ENCODE measurements at regions not wholly inside any gene's neighbourhood (a gene's known extent, or its start where the extent isn't known, plus 50 kb on each side); places are given as distances from the start of the nearest gene placed in this dataset.

DNA sequence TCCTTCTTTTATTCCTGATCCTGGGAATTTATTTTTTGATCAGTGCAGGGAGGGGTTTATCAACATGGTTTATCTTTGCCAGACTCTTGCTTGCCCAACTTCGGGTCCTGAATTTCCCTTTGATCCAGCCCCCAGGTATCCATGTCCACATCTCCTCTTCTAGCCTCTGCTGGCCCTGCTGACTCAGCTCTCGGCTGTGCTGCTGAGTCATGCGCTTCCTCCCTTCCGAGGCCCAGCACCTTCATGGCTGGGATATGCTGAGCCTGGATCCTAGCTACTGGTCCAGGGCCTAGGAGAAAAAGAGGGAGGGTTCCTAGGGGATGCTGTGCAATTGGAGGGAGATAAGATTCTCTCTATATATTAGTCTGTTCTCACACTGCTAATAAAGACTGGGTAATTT is 380.7 kb upstream of the SHH start:
- Histone ChIP-seq H3K27ac (ENCODE audit: low read depth in 1 of 3, low read length in 2 of 3) (no peak overlapping the region), H3K36me3 (ENCODE audit: control insufficient read depth in 3 of 3, insufficient read depth in 2 of 3, low read depth in 1 of 3, low read length in 3 of 3) (no peaks in the 10 kb centered on the region), H3K4me1 (ENCODE audit: control insufficient read depth in 3 of 3, insufficient read depth in 2 of 3, low read depth in 1 of 3, low read length in 2 of 3) (no peaks in the 10 kb centered on the region), H3K9me3 (ENCODE audit: control insufficient read depth in 2 of 2, insufficient read depth in 1 of 2, low read depth in 1 of 2, low read length in 1 of 2) (no peaks in the 10 kb centered on the region), H3K27me3 (ENCODE audit: control insufficient read depth in 3 of 3, insufficient read depth in 3 of 3, low read length in 3 of 3) (no peaks in the 10 kb centered on the region), H3K4me3 (ENCODE audit: low read depth in 1 of 3, low read length in 3 of 3) (no peak overlapping the region)
- DNase-seq: no peak
- 65 to 70% (median 66%) methylated on average over 4 of the region's 4 CpGs for WGBS, 3 donors
- FAIRE-seq: no peak

DNA sequence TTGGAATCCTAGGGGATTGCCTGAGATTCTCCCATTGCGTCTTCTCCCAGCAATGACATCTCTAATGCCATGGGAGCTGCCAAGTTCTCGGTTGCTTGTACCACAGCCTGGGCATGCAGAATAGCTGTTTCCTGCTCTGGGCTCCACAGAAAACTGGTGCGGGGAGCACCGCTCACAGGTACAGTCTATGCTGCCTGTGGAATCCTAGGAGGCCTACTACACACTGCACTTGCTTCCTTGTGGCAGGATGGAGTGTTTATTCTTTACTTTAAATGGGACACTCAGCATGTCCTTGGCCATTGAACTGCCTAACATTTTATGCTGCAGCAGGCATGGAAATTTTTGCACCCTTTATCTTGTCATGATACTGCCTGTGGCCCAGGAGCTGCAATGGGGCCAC is 378.8 kb upstream of the SHH start:
- Histone ChIP-seq H3K36me3 (ENCODE audit: control insufficient read depth in 3 of 3, insufficient read depth in 2 of 3, low read depth in 1 of 3, low read length in 3 of 3) (no peaks in the 10 kb centered on the region), H3K4me3 (ENCODE audit: low read depth in 1 of 3, low read length in 3 of 3) (no peak overlapping the region), H3K27me3 (ENCODE audit: control insufficient read depth in 3 of 3, insufficient read depth in 3 of 3, low read length in 3 of 3) (no peaks in the 10 kb centered on the region), H3K4me1 (ENCODE audit: control insufficient read depth in 3 of 3, insufficient read depth in 2 of 3, low read depth in 1 of 3, low read length in 2 of 3) (no peaks in the 10 kb centered on the region), H3K9me3 (ENCODE audit: control insufficient read depth in 2 of 2, insufficient read depth in 1 of 2, low read depth in 1 of 2, low read length in 1 of 2) (peaks cover 0 to 8% of the 10 kb centered on the region in 2 donors), H3K27ac (ENCODE audit: low read depth in 1 of 3, low read length in 2 of 3) (no peak overlapping the region)
- FAIRE-seq: no peak
- no peak for DNase-seq
- 91 to 96% (median 93%) methylated on average over 4 of the region's 4 CpGs for WGBS, 3 donors

GRCh38 chr7:156185076-156185475 is 372.8 kb upstream of the SHH start:
- H3K4me1 ChIP-seq (ENCODE audit: control insufficient read depth in 3 of 3, insufficient read depth in 2 of 3, low read depth in 1 of 3, low read length in 2 of 3): no peaks in the 10 kb centered on the region
- peaks cover 0 to 13% of the 10 kb centered on the region in 2 donors for H3K9me3 ChIP-seq (ENCODE audit: control insufficient read depth in 2 of 2, insufficient read depth in 1 of 2, low read depth in 1 of 2, low read length in 1 of 2)
- WGBS, 3 donors: 93 to 96% (median 94%) methylated on average over 2 of the region's 2 CpGs
- no peak overlapping the region for H3K4me3 ChIP-seq (ENCODE audit: low read depth in 1 of 3, low read length in 3 of 3)
- H3K27me3 ChIP-seq (ENCODE audit: control insufficient read depth in 3 of 3, insufficient read depth in 3 of 3, low read length in 3 of 3): no peaks in the 10 kb centered on the region
- FAIRE-seq (no peak), DNase-seq (no peak)
- H3K36me3 ChIP-seq (ENCODE audit: control insufficient read depth in 3 of 3, insufficient read depth in 2 of 3, low read depth in 1 of 3, low read length in 3 of 3): no peaks in the 10 kb centered on the region
- no peak overlapping the region for H3K27ac ChIP-seq (ENCODE audit: low read depth in 1 of 3, low read length in 2 of 3)

DNA sequence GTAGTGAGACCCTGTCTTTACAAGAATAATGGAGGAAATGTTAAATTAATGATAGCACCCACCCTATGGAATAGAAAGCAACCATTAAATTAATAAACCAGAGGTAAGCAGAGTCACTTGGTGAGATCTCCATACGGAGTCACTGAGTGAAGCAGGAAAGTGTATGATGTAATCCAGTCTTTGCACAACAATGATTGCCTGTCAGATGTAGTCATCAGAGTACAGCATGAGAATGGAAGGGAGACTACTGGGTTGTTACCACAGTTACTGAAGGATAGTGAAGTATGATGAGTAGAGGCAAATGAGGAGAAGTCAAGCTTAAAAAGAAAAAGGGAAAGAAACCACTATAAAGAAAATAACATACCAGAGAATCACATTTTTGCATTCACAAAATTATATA is 371.9 kb upstream of the SHH start:
- 58 to 78% (median 63%) methylated on average over 1 of the region's 1 CpG for WGBS, 3 donors
- Histone ChIP-seq H3K4me3 (ENCODE audit: low read depth in 1 of 3, low read length in 3 of 3) (no peak overlapping the region), H3K27me3 (ENCODE audit: control insufficient read depth in 3 of 3, insufficient read depth in 3 of 3, low read length in 3 of 3) (no peaks in the 10 kb centered on the region), H3K27ac (ENCODE audit: low read depth in 1 of 3, low read length in 2 of 3) (no peak overlapping the region), H3K4me1 (ENCODE audit: control insufficient read depth in 3 of 3, insufficient read depth in 2 of 3, low read depth in 1 of 3, low read length in 2 of 3) (no peaks in the 10 kb centered on the region), H3K36me3 (ENCODE audit: control insufficient read depth in 3 of 3, insufficient read depth in 2 of 3, low read depth in 1 of 3, low read length in 3 of 3) (no peaks in the 10 kb centered on the region), H3K9me3 (ENCODE audit: control insufficient read depth in 2 of 2, insufficient read depth in 1 of 2, low read depth in 1 of 2, low read length in 1 of 2) (peaks cover 0 to 13% of the 10 kb centered on the region in 2 donors)
- FAIRE-seq (no peak), DNase-seq (no peak)

- Histone ChIP-seq H3K27me3 (ENCODE audit: control insufficient read depth in 3 of 3, insufficient read depth in 3 of 3, low read length in 3 of 3) (no peaks in the 10 kb centered on the region), H3K9me3 (ENCODE audit: control insufficient read depth in 2 of 2, insufficient read depth in 1 of 2, low read depth in 1 of 2, low read length in 1 of 2) (peaks cover 0 to 3% of the 10 kb centered on the region in 2 donors), H3K36me3 (ENCODE audit: control insufficient read depth in 3 of 3, insufficient read depth in 2 of 3, low read depth in 1 of 3, low read length in 3 of 3) (no peaks in the 10 kb centered on the region), H3K27ac (ENCODE audit: low read depth in 1 of 3, low read length in 2 of 3) (no peak overlapping the region), H3K4me1 (ENCODE audit: control insufficient read depth in 3 of 3, insufficient read depth in 2 of 3, low read depth in 1 of 3, low read length in 2 of 3) (no peaks in the 10 kb centered on the region), H3K4me3 (ENCODE audit: low read depth in 1 of 3, low read length in 3 of 3) (no peak overlapping the region)
- FAIRE-seq: no peak
- WGBS, 3 donors: 79 to 83% (median 80%) methylated on average over 13 of the region's 13 CpGs
- DNase-seq: no peak
These were observed 368.4 kb upstream of the SHH start for GRCh38 chr7:156180451-156181229.

- 80 to 85% (median 82%) methylated on average over 13 of the region's 13 CpGs for WGBS, 3 donors
- no peak for DNase-seq
- no peak for FAIRE-seq
These were observed 367.7 kb upstream of the SHH start for GRCh38 chr7:156179872-156180390.

DNA sequence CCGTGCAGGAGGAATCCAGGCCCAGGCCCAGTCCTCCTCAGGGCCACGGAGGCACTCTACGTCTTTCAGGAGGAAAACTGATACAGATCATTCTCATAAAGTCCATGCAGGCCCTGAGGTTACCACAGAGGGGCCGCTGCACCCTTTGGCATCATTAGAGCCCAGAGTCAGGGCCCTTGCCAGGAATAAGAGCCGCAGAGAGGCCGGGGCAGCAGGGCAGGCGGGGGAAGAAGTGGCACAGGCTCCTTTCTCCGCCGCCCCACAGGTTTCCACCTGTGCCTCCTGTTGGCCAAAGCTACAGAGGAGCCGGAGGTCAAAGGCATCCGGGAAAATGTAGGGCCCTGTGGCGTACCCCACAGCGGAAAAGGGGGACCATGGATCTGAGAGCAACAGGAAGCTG is 366.6 kb upstream of the SHH start:
- FAIRE-seq (no peak), DNase-seq (no peak)
- no peak overlapping the region for H3K4me3 ChIP-seq (ENCODE audit: low read depth in 1 of 3, low read length in 3 of 3)
- 87 to 90% (median 87%) methylated on average over 13 of the region's 13 CpGs for WGBS, 3 donors
- H3K9me3 ChIP-seq (ENCODE audit: control insufficient read depth in 2 of 2, insufficient read depth in 1 of 2, low read depth in 1 of 2, low read length in 1 of 2): no peaks in the 10 kb centered on the region
- H3K27me3 ChIP-seq (ENCODE audit: control insufficient read depth in 3 of 3, insufficient read depth in 3 of 3, low read length in 3 of 3): no peaks in the 10 kb centered on the region
- no peaks in the 10 kb centered on the region for H3K36me3 ChIP-seq (ENCODE audit: control insufficient read depth in 3 of 3, insufficient read depth in 2 of 3, low read depth in 1 of 3, low read length in 3 of 3)
- no peak overlapping the region for H3K27ac ChIP-seq (ENCODE audit: low read depth in 1 of 3, low read length in 2 of 3)
- H3K4me1 ChIP-seq (ENCODE audit: control insufficient read depth in 3 of 3, insufficient read depth in 2 of 3, low read depth in 1 of 3, low read length in 2 of 3): no peaks in the 10 kb centered on the region

More at GRCh38 chr7:156179872-156180390, 367.7 kb upstream of the SHH start:
- no peaks in the 10 kb centered on the region for H3K9me3 ChIP-seq (ENCODE audit: control insufficient read depth in 2 of 2, insufficient read depth in 1 of 2, low read depth in 1 of 2, low read length in 1 of 2)
- no peaks in the 10 kb centered on the region for H3K36me3 ChIP-seq (ENCODE audit: control insufficient read depth in 3 of 3, insufficient read depth in 2 of 3, low read depth in 1 of 3, low read length in 3 of 3)
- no peak overlapping the region for H3K27ac ChIP-seq (ENCODE audit: low read depth in 1 of 3, low read length in 2 of 3)
- no peaks in the 10 kb centered on the region for H3K27me3 ChIP-seq (ENCODE audit: control insufficient read depth in 3 of 3, insufficient read depth in 3 of 3, low read length in 3 of 3)
- H3K4me3 ChIP-seq (ENCODE audit: low read depth in 1 of 3, low read length in 3 of 3): no peak overlapping the region
- no peaks in the 10 kb centered on the region for H3K4me1 ChIP-seq (ENCODE audit: control insufficient read depth in 3 of 3, insufficient read depth in 2 of 3, low read depth in 1 of 3, low read length in 2 of 3)

GRCh38 chr7:156178214-156178613 is 366.0 kb upstream of the SHH start:
- no peaks in the 10 kb centered on the region for H3K27me3 ChIP-seq (ENCODE audit: control insufficient read depth in 3 of 3, insufficient read depth in 3 of 3, low read length in 3 of 3)
- no peak overlapping the region for H3K4me3 ChIP-seq (ENCODE audit: low read depth in 1 of 3, low read length in 3 of 3)
- FAIRE-seq (no peak), DNase-seq (no peak)
- 58 to 80% (median 73%) methylated on average over 15 of the region's 15 CpGs for WGBS, 3 donors
- H3K36me3 ChIP-seq (ENCODE audit: control insufficient read depth in 3 of 3, insufficient read depth in 2 of 3, low read depth in 1 of 3, low read length in 3 of 3): no peaks in the 10 kb centered on the region
- no peaks in the 10 kb centered on the region for H3K9me3 ChIP-seq (ENCODE audit: control insufficient read depth in 2 of 2, insufficient read depth in 1 of 2, low read depth in 1 of 2, low read length in 1 of 2)
- no peaks in the 10 kb centered on the region for H3K4me1 ChIP-seq (ENCODE audit: control insufficient read depth in 3 of 3, insufficient read depth in 2 of 3, low read depth in 1 of 3, low read length in 2 of 3)
- no peak overlapping the region for H3K27ac ChIP-seq (ENCODE audit: low read depth in 1 of 3, low read length in 2 of 3)
